Esophagus muscularis mucosa (tissue), 2 donors: ENCODE measurements at regions not wholly inside any gene's neighbourhood (a gene's known extent, or its start where the extent isn't known, plus 50 kb on each side); places are given as distances from the start of the nearest gene placed in this dataset.

Experiments used
- POLR2A ChIP-seq: fragments of 450-650 bp; IDR thresholded peaks from one replicate; pipeline ENCODE4 v1.6.1; 2017; ENCODE audit warnings: antibody characterized with exemption, moderate library complexity, mild to moderate bottlenecking, low read depth
- POLR2AphosphoS5 ChIP-seq, 2 donors: sonication (generic); formaldehyde crosslinking; IDR thresholded peaks; one replicate each; pipeline ENCODE4 v1.6.1; 2017; ENCODE audit warnings: antibody characterized with exemption in 2 of 2

- TF ChIP-seq POLR2A (no peak), POLR2AphosphoS5 (IDR thresholded peaks at IDR 0.05) (no peak)
Measured at GRCh38 chr4:24265989-24266388, 318.4 kb downstream of the DHX15 start.
